PFSK-1 (cell line): ENCODE measurements at regions not wholly inside any gene's neighbourhood (a gene's known extent, or its start where the extent isn't known, plus 50 kb on each side); places are given as distances from the start of the nearest gene placed in this dataset.

Experiments
- POLR2AphosphoS5 ChIP-seq: IDR thresholded peaks from 2 replicates; pipeline ENCODE4 v1.6.1; 2012; ENCODE audit warnings: low read depth, mild to moderate bottlenecking, control low read depth, low read length, moderate library complexity
- REST ChIP-seq, 2 experiments: IDR thresholded peaks; 2 replicates each; pipeline versions ENCODE4 v1.6.1 to v1.8.0; 2011 to 2012; ENCODE audit warnings: low read depth in 2 of 2, low read length in 2 of 2, control low read depth in 1 of 2, inconsistent platforms in 1 of 2, mild to moderate bottlenecking in 1 of 2, moderate library complexity in 1 of 2; ENCODE audit not compliant: insufficient read depth in 1 of 2
- SIN3A ChIP-seq: IDR thresholded peaks from 2 replicates; pipeline ENCODE4 v1.6.1; 2012; ENCODE audit warnings: mild to moderate bottlenecking, low read length, moderate library complexity, borderline replicate concordance; ENCODE audit not compliant: insufficient read depth

DNA sequence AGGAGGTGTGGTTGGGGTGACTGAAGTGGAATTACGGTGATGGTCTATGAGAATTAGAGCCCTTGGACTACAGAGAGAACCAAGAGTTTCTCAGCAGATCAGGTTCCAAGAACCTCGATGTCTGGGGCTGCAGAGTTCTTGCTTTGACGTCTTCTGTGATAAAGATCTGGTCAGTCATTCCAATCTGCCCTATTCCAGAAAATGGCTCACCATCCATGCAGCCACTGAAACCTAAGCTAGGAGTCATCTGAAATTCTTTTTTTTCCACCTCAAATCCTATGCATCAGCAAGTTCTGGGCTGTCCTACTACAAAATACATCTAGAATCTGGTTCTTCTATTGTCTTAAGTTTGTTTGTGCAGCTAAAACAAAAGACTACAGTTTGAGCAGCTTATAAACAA is 254.4 kb upstream of the PGRMC2 start:
- TF ChIP-seq POLR2AphosphoS5 = no peak
- TF ChIP-seq REST (IDR thresholded peaks at IDR 0.05; ENCODE audit: insufficient read depth in 1 of 2, low read depth in 2 of 2, low read length in 2 of 2) = no peak
- no peak for TF ChIP-seq SIN3A
